HUES6 (cell line): ENCODE measurements at regions not wholly inside any gene's neighbourhood (a gene's known extent, or its start where the extent isn't known, plus 50 kb on each side); places are given as distances from the start of the nearest gene placed in this dataset.

ENCODE experiments used
- H3K27ac ChIP-seq: 2 replicates; pipeline ENCODE4 v1.7.0; 2013; ENCODE audit warnings: low read depth, mild to moderate bottlenecking, low read length, inconsistent platforms
- H3K27me3 ChIP-seq: 2 replicates; pipeline ENCODE4 v1.6.1; 2013; ENCODE audit warnings: low read length; ENCODE audit not compliant: control insufficient read depth, insufficient read depth
- H3K36me3 ChIP-seq: 2 replicates; pipeline ENCODE4 v1.6.1; 2013; ENCODE audit warnings: low read length; ENCODE audit not compliant: control insufficient read depth, insufficient read depth
- H3K4me1 ChIP-seq: 2 replicates; pipeline ENCODE4 v1.6.1; 2013; ENCODE audit warnings: low read length; ENCODE audit not compliant: control insufficient read depth, insufficient read depth
- H3K4me3 ChIP-seq: 2 replicates; pipeline ENCODE4 v1.5.1; 2013; ENCODE audit warnings: low read depth, low read length
- H3K9ac ChIP-seq: one replicate; pipeline ENCODE4 v1.6.1; 2013; ENCODE audit warnings: mild to moderate bottlenecking, low read length
- H3K9me3 ChIP-seq: 2 replicates; pipeline ENCODE4 v1.6.1; 2013; ENCODE audit warnings: low read depth, low read length; ENCODE audit not compliant: control insufficient read depth, insufficient read depth

DNA sequence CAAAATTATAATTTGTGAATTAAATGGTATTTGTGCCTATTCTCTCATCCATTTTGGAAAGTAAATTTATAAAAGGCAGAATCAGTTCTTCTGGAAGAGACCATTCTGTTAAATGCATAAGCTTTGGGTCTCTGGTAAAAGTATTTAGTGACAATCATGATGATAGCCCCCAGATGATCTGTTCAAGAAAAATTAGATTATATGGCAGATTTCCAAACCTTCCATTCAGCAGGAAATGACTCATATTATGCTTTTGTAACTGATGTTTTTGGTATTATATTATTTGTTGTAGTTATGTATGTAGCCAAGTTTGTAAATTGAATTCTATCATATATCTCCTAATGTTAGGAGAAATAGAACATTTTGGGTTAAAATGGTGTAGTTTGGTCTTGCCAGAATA lies 340.8 kb upstream of the DPH6 start:
- no peaks in the 10 kb centered on the region for H3K4me1 ChIP-seq

DNA sequence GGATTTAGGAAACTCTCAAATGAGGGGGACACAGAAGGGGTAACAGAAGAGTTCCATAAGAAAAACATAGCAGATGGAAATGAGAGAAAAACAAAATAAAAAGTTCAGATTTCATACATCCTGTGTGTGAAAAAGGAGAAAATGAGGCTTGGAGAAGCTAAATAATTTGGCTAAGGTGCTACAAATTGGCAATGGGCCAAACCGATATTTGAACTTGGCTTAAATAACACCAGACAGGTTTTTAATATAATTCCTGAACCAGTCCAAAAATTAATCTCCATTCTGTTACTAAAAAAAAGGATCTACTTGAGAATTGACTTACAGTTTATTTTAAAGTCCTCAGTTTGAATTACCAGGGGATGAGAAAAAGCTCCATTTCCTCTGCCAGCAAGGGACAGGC lies 342.9 kb upstream of the DPH6 start:
- H3K27me3 ChIP-seq, result no peaks in the 10 kb centered on the region
- no peak overlapping the region for H3K9ac ChIP-seq
- no peak overlapping the region for H3K27ac ChIP-seq
- no peak overlapping the region for H3K4me3 ChIP-seq
- no peaks in the 10 kb centered on the region for H3K4me1 ChIP-seq
- H3K9me3 ChIP-seq, result no peaks in the 10 kb centered on the region
- H3K36me3 ChIP-seq, result no peaks in the 10 kb centered on the region

More for the DNA sequence above, 340.8 kb upstream of the DPH6 start:
- Histone ChIP-seq H3K27ac (no peak overlapping the region), H3K9me3 (no peaks in the 10 kb centered on the region), H3K36me3 (no peaks in the 10 kb centered on the region), H3K27me3 (no peaks in the 10 kb centered on the region), H3K4me3 (no peak overlapping the region), H3K9ac (no peak overlapping the region)

DNA sequence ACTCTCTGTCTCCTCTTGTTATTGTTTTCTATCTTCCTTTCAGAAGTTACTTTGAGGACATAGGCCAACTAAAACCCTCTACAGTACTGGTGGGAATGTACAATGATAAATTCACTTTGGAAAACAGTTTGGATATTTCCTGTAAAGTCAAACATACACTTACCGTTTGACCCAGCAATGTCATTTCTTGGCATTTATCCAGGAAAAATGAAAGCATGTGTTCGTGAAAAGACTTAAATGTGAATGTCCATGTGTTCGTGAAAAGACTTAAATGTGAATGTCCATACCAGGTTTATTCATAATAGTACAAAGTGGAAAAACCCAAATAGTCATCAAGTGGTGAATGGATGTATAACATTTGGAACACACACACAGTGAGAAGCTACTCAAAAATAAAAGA lies 361.5 kb upstream of the DPH6 start:
- H3K9me3 ChIP-seq, result no peaks in the 10 kb centered on the region
- H3K27ac ChIP-seq, result no peak overlapping the region
- H3K36me3 ChIP-seq, result no peaks in the 10 kb centered on the region
- H3K4me3 ChIP-seq, result no peak overlapping the region
- H3K27me3 ChIP-seq, result no peaks in the 10 kb centered on the region
- no peaks in the 10 kb centered on the region for H3K4me1 ChIP-seq
- no peak overlapping the region for H3K9ac ChIP-seq

DNA sequence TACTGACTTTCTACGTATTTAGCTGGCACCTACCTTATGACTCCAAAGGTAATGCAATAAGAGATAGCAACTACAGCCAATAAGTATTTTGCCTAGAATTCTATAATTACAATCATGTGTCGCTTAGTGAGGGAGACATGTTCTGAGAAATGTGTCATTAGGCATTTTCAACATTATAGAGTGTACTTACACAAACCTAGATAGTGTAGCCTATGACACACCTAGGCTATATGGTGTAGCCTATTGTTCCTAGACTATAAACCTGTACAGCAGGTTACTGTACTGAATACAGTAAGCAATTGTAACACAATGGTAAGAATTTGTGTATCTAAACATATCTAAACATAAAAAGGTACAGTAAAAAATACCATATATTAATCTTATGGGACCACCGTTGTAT lies 363.4 kb upstream of the DPH6 start:
- Histone ChIP-seq H3K9me3 (no peaks in the 10 kb centered on the region), H3K27ac (no peak overlapping the region), H3K9ac (no peak overlapping the region), H3K36me3 (no peaks in the 10 kb centered on the region), H3K27me3 (no peaks in the 10 kb centered on the region), H3K4me1 (no peaks in the 10 kb centered on the region), H3K4me3 (no peak overlapping the region)

DNA sequence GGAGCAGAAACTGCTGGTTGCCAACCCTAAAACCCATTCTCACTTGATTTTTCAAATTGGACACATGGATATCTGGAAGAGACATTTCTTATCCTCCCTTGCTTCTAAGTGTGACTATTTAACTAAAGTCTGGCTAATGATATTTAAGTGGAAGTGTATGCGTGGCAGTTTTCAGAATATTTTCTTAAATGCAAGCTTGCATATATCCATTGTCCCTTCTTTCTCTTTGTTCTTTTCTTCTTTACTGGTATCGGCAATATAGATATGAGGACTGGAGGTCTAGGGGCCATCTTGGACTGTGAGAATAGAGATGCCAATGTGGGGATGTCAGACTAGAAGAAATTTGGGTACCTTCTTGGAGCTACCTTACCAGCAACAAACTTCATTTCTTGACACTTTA lies 364.3 kb upstream of the DPH6 start:
- Histone ChIP-seq H3K27ac (no peak overlapping the region), H3K36me3 (no peaks in the 10 kb centered on the region), H3K27me3 (no peaks in the 10 kb centered on the region), H3K9me3 (no peaks in the 10 kb centered on the region), H3K4me1 (no peaks in the 10 kb centered on the region), H3K9ac (no peak overlapping the region), H3K4me3 (no peak overlapping the region)

DNA sequence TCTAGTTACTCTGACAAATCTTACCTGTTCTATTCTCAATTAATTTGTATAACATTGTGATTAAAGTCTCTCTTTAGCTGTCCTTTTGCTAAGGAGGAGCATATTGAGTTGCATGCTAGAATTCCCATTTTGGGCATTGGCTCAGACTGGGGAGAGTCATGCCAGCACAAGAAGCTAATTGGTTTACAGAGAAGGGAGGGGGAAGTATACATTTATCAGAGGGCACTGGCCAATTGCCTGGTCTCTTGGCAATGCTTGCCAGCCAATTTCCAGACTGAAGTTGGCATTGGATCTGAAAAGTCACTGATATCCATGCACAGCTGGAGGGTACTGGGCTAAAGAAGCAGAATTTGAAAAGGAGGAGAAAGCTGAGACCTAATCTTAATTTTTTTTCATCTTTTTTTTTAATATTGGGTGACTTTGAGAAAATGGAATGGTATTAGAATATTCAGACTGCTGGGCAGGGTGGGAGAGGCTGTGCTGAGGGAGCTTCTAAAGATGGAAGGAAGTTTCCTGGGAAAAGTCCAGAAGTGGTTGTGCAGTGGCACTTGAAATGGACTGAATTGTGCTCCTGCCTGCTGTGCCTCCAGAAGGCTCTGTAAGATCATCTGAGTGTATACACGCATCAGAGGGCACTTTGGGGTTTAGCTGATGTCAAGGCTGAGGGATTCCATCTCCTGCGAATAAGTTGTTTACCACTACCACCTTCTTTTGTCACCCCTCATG lies 365.2 kb upstream of the DPH6 start:
- Histone ChIP-seq H3K9me3 (no peaks in the 10 kb centered on the region), H3K36me3 (no peaks in the 10 kb centered on the region), H3K4me1 (no peaks in the 10 kb centered on the region), H3K27me3 (no peaks in the 10 kb centered on the region), H3K27ac (no peak overlapping the region), H3K9ac (no peak overlapping the region), H3K4me3 (no peak overlapping the region)

DNA sequence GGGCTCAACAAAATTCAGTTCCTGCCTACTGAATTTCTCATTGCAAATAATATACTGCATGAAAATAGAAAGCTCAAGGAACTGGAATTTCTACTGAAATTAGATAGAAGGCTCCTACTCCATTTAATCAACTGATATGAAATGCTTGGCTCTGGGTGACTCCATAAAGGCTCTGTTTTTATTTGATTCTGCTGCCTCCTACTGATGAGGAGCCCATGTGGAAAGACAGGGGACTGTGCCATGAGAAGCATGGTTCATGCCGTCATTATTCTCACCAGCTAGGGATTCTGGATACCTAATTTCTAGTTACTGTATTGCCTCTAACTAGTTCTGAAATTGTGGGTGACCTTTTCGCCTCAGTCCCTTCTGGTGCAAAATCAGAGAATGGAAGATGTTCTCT lies 366.2 kb upstream of the DPH6 start:
- Histone ChIP-seq H3K36me3 (no peaks in the 10 kb centered on the region), H3K27me3 (no peaks in the 10 kb centered on the region), H3K4me1 (no peaks in the 10 kb centered on the region), H3K27ac (no peak overlapping the region), H3K4me3 (no peak overlapping the region), H3K9ac (no peak overlapping the region), H3K9me3 (no peaks in the 10 kb centered on the region)

DNA sequence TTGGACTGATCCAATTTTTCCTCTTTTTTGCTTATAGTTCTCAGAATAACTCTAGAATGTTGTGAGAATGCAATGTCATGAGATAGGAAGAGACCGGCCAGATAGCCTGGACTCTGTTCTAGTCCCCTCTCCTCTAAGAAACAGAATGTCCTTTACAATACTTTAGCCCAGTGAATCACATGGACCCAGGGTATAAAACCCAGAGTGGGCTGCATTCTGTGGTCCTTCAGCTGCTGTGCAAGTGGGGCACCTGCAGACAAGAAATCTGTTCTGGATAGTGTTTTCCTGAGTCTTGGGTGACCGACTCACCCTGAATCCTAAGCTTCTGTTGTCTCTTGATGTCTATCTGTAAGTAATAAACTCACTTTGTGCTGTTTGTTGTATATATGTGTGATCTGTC lies 368.6 kb upstream of the DPH6 start:
- Histone ChIP-seq H3K4me1 (no peaks in the 10 kb centered on the region), H3K36me3 (no peaks in the 10 kb centered on the region), H3K9ac (no peak overlapping the region), H3K4me3 (no peak overlapping the region), H3K27me3 (no peaks in the 10 kb centered on the region), H3K9me3 (no peaks in the 10 kb centered on the region), H3K27ac (no peak overlapping the region)

DNA sequence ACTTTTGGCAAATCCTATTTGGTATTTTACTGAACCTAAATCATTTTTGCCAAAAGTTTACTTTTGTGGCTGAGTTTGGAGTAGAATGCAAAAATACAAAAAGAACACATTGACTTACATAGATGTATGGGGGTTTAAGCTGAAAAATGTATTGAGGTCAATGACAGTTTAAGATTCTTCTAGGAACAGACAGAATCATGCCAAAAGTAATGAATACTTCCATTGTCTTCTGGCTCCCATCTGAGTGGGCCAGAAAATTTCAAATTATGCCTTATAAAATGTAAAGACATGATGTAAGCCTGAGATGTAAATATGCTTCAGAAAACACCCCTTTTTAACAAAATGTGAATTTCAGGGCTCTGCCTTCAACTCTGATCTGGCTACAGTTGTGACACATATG lies 375.1 kb upstream of the DPH6 start:
- H3K27ac ChIP-seq, result no peak overlapping the region
- no peak overlapping the region for H3K9ac ChIP-seq
- no peaks in the 10 kb centered on the region for H3K9me3 ChIP-seq

DNA sequence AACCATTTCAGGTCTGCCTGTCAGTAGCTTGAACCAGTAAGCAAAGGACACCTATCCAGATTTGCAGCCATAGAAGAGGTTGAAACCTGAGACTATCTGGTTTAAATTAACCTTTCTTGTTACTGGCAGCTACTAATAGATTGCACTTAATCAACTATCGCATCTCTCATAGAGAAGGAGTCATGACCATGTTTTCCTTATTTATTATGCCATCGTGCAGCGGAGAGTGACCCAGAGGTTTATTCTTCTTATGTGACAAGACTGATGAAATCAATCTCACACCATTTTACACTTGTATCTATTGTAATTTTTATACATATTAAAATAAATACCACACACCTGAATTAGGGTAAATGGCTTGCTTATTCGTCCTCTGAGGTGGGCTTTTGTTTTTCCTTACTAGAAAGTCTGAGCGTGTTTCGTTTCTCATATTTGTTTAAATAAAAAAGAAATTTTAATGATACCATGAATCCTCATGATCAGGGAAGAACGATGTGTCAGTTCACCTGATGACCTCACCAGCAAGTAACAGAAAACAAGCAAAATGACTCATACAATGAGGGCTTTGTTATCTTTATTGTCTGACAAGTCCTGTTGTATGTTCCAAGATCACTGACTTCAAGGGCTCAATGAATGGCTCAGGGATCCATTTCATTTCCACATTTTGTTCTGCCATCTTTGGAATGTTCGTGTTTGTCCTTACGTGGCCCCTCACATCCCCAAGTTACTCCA lies 379.5 kb upstream of the DPH6 start:
- no peak overlapping the region for H3K27ac ChIP-seq
- H3K4me3 ChIP-seq, result no peak overlapping the region
- H3K27me3 ChIP-seq, result no peaks in the 10 kb centered on the region
- no peaks in the 10 kb centered on the region for H3K4me1 ChIP-seq
- no peak overlapping the region for H3K9ac ChIP-seq
- H3K9me3 ChIP-seq, result no peaks in the 10 kb centered on the region
- no peaks in the 10 kb centered on the region for H3K36me3 ChIP-seq

More for the DNA sequence above, 375.1 kb upstream of the DPH6 start:
- Histone ChIP-seq H3K36me3 (no peaks in the 10 kb centered on the region), H3K27me3 (no peaks in the 10 kb centered on the region), H3K4me1 (no peaks in the 10 kb centered on the region), H3K4me3 (no peak overlapping the region)

DNA sequence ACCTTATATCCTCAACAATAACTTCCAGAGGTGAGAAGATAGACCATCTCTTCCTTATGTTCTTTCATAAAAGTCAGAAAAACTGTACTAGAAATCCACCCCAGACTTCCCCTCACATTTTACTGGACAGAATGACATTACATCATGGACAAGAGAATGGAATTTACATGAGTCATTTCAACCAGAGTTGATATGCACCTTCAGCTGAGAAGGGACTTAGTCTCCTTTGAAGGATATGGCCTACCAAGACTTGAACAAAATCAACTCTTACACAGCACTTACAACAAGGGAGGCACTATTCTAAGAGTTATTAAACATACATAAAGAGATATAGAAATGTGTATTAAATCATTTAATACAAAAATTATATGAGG lies 380.0 kb upstream of the DPH6 start:
- H3K4me1 ChIP-seq, result no peaks in the 10 kb centered on the region
- no peak overlapping the region for H3K4me3 ChIP-seq
- no peaks in the 10 kb centered on the region for H3K27me3 ChIP-seq
- H3K9me3 ChIP-seq, result no peaks in the 10 kb centered on the region
- no peak overlapping the region for H3K27ac ChIP-seq
- no peak overlapping the region for H3K9ac ChIP-seq
- no peaks in the 10 kb centered on the region for H3K36me3 ChIP-seq
